GF-D8 (cell line): ENCODE measurements at regions not wholly inside any gene's neighbourhood (a gene's known extent, or its start where the extent isn't known, plus 50 kb on each side); places are given as distances from the start of the nearest gene placed in this dataset.
A peak's percentile ranks its signal among the peaks of the same experiment; 100 is the strongest.
"Not testable (repeated sequence)": the region's sequence is repeated elsewhere in the genome, so short reads cannot be mapped to it uniquely, and the experiment has no call there.

Experiments
- DNase-seq: peaks from one replicate; lab custom pipeline; 2025; lab: John Stamatoyannopoulos, UW

DNA sequence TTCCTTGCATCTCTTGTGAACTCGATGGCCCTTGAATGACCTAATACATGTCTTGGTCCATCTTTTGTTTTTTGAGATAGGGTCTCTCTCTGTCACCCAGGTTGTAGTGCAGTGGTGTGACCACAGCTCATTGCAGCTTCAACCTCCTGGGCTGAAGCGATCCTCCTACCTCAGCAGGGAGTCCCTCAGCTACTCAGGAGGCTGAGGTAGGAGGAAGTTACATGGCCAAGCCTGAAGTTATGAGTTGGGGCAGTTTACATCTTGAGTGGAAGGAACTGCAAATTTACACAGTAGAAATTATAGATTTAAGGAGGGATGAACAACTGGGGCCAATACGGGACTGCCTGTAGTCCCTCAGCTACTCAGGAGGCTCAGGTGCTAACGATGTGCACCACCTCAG, 97.2 kb upstream of the METTL14 start:
- no peak for DNase-seq

DNA sequence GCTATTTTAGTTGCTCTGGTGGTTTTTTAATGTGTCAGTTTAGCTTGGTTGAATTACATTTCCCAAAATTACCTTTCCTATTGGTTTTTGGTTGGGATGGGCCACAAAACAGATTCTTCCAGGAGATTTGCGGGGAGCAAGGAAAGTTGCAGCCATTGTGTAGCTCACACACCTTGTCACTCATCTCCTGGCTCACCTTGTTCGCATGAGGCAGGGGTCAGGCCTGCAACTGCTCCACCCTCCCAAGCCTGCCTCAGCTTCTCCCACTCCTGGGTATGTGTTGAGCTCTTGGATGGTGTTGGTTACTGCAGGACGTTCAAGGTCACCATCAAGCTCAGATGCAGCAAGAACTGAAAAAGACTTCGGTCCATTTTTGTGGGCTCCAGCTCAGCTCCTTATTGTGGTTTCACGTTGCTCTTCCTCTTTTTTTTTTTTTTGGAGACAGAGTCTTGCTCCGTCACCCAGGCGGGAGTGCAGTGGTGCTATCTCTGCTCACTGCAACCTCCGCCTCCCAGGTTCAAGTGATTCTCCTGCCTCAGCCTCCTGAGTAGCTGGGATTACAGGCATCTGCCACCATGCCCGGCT, 95.6 kb upstream of the METTL14 start:
- no peak for DNase-seq

DNA sequence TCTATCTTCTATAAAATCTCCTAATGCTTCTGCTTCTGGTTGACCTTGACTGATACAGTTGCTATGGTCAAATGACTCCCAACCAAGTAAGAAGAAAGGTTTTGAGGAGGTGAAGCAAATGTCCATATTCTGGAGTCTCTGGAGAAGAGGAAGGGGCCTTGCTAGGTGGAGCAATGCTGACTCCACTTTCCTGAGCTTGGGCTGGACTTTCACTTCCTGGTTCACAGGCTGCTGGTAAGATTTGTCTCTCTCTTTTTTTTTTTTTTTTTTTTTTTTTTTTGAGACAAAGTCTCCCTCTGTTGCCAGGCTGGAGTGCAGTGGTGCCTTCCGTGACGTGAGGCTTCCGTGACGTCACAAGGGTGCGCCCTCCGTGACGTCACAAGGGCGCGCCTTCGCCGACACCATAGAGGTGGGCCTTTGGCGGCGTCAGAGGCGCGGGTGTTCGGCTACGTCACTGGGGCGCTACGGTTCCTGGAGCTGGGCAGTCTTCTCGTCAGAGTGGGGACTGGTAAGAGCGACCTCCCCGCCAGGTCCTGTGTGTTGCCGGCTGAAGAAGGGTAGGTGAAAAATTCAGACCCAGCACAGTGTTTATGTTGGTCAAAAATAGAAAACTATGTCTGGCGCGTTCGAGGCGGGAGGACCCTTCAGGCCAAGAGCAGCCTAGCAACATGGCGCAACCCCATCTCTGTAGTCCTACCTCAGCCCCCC, 93.7 kb upstream of the METTL14 start:
- peak; percentile 85 for DNase-seq

DNA sequence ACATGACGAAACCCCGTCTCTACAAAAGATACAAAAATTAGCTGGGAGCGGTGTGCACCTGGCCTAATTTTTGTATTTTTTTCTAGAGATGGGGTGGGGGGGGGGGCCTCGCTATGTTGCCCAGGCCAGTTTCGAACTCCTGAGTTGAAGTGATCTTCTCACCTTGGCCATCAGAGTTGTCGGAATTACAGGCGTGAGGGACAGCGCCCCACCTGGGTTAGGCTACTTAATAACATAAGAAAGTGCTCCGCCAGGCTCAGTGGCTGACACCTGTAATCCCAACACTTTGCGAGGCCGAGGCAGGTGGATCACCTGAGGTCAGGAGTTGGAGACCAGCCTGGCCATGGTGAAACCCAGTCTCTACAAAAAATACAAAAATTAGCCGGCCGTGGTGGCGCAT, 92.9 kb upstream of the METTL14 start:
- not testable (repeated sequence) for DNase-seq

DNA sequence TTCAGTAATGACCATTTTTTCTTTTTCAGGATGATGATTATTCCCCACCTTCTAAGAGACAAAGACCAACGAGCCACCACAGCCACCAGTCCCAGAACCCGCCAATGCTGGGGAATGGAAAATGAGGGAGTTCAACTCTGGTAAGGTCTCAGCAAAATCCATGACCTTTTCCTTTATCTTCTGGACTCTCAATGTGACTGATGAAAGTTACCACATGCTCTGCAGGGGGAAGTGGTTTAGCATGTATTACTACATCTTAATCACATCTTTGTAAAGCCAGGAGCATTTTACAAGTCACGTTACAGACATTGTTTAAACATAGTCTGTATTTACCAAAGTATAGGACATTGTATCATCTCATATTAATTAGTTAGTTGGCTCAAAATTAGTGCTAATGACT, 89.3 kb upstream of the METTL14 start:
- peak; percentile 48 for DNase-seq

DNA sequence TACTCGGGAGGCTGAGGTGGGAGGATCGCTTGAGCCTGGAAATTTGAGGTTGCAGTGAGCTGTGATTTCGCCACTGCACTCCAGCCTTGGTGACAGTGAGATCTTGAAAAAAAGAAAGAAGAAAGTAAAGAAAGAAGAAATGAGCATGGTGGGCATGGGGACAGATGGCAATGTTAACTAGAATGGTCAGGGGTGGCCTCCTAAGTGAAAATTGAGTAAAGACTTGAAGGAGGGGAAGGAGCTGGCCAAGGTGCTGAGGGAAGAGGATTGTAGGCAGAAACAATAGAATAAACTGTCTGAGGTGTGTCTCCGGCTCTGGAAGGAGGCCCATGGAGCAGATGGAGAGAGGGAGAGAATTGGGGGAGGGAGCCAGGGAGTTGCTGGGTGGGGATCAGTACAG, 60.1 kb upstream of the METTL14 start:
- not testable (repeated sequence) for DNase-seq

DNA sequence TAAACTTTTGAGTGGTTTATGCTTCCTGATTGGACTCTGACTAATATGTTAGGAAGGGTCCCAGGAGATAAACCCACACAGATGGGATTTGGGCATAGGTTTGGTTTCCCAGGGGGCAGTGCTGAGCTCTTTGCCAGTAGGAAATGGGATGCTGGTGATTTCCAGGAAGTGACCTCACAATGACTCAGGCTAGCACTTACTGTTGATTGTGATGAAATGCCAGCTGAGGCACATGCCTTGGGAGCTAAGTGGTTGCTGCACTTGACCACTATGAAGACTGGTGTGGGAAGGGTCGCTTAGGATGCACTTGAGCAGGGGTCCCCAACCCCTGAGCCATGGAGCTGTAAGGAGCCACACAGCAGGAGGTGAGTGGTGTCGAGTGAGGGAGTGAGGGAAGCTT, 55.5 kb upstream of the METTL14 start:
- DNase-seq, result not testable (repeated sequence)

DNA sequence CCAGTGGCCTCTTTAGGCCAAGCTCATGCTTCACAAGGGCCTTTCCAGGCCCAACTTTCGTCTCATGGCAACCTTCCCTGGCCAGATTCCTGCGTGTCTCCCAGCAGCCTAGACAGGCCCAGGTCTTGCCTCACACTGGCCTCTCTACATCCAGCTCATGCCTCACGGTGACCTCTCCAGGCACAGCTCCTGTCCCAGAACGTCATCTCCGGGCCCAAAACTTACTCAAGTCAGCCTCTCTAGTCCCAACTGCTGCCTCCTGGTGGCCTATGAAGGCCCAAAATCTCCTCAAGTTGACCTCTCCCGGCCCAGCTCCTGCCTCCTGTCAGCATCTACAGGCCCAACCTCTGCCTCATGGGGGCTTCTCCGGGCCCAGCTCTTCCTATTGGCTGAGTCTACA, 54.3 kb upstream of the METTL14 start:
- not testable (repeated sequence) for DNase-seq

DNA sequence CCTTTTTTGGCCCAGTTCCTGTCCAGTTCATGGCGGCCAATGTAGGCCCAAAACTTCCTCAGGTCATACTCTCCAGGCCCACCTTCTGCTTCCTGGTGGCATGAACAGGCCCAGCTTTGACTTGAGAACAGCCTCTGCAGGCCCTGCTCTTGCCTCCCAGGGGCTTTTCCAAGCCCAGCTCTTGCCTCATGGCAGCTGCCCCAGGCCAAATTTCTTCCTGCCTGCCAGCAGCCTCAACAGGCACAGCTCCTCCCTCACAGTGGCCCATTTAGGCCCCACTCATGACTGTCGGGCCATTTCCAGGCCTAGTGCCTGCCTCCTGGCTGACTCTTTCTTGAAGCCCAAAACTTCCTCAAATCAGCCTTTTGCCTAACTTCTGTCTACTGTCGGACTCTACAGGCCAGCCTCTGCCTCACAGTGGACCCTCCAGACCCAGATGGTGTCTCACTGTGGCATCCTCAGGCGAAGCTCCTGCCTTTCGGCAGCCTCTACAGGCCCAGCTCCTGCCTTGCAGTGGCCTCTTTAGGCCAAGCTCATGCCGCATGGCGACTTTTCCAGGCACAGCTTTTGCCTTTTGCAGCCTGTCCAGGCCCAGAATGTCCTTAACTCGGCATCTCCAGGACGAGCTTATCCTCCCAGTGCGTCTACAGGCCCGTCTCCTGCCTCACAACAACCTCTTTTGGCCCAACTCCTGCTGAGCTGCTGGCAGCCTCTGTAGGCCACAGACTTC, 53.7 kb upstream of the METTL14 start:
- DNase-seq, result not testable (repeated sequence)

DNA sequence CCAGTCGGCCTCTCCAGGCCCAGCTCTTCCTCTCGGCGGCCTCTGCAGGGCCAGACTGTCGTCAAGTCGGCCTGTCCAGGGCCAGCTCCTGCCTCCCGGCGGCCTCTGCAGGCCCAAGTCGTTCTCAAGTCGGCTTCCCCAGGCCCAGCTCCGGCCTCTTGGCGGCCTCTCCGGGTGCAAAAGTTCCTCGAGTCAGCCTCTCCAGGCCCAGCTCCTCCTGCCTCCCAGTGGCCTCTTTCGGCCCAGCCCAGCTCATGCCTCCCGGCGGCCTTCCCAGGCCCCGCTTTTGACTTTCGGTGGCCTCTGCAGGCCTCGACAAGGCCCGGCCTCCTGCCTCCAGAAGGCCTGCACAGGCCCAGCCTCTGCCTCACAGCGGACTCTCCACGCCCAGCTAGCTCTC, 51.7 kb upstream of the METTL14 start:
- DNase-seq, result not testable (repeated sequence)

DNA sequence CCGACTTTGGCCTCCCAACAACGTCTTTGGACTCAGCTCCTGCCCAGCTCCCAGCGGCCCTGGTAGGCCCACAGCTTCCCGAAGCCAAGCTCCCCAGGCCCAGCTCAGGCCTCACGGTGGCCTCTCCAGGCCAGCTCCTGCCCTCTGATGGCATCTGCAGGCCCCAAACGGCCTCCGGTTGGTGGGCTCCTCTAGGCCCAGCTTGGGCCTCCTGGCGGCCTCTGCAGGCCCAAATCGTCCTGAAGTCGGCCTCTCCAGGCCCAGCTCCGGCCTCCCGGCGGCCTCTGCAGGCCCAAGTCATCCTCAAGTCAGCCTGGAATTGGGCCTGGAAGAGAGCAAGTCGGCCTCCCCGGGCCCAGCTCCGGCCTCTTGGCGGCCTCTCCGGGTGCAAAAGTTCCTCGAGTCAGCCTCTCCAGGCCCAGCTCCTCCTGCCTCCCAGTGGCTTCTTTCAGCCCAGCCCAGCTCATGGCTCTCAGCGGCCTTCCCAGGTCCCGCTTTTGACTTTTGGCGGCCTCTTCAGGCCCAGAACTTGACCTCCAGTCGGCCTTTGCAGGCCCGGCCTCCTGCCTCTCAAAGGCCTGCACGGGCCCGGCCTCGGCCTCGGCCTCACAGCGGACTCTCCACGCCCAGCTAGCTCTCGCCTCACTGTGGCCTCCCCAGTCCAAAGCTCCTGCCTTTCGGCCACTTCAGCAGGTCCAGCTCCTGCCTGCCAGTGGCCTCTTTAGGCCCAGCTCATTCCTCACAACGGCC, 50.9 kb upstream of the METTL14 start:
- not testable (repeated sequence) for DNase-seq
